DND-41 (cell line): ENCODE measurements at regions not wholly inside any gene's neighbourhood (a gene's known extent, or its start where the extent isn't known, plus 50 kb on each side); places are given as distances from the start of the nearest gene placed in this dataset.

ENCODE experiments used
- CTCF ChIP-seq: IDR thresholded peaks from 2 replicates; pipeline ENCODE4 v1.5.1; 2012; ENCODE audit warnings: borderline replicate concordance, low read length, moderate library complexity, mild to moderate bottlenecking; ENCODE audit not compliant: poor library complexity, severe bottlenecking; ENCODE audit errors: extremely low read depth
- EZH2 ChIP-seq: IDR thresholded peaks from 3 replicates; pipeline ENCODE4 v1.6.1; 2012; ENCODE audit warnings: borderline replicate concordance, low read depth, mild to moderate bottlenecking, moderate library complexity, low read length, inconsistent platforms; ENCODE audit not compliant: severe bottlenecking

- no peak for TF ChIP-seq CTCF
- no peak for TF ChIP-seq EZH2
Observed at GRCh38 chr4:138659037-138659811, 356.4 kb upstream of the NOCT start.
